H1 (cell line): ENCODE measurements at regions not wholly inside any gene's neighbourhood (a gene's known extent, or its start where the extent isn't known, plus 50 kb on each side); places are given as distances from the start of the nearest gene placed in this dataset.

Source experiments
- CEBPB ChIP-seq: IDR thresholded peaks from 2 replicates; pipeline ENCODE4 v1.6.1; 2012; ENCODE audit warnings: low read depth, low read length
- JUN ChIP-seq: IDR thresholded peaks from 2 replicates; pipeline ENCODE4 v1.6.1; 2011; ENCODE audit warnings: low read depth, mild to moderate bottlenecking, improper control_type of control experiment, low read length
- RNF2 ChIP-seq: fragments of 200-900, 300-1000 bp; sonication (generic); IDR thresholded peaks from 2 replicates; pipeline ENCODE4 v1.7.1; 2016; ENCODE audit warnings: borderline replicate concordance, low read depth, mild to moderate bottlenecking, antibody characterized with exemption, low read length; ENCODE audit not compliant: poor library complexity, severe bottlenecking; ENCODE audit errors: missing control alignments
- SIRT6 ChIP-seq: IDR thresholded peaks from one replicate; pipeline ENCODE4 v1.7.1; 2012; ENCODE audit warnings: low read length, inconsistent platforms
- TF ChIP-seq, protein P1 (sequence below): fragments of 300-600 bp; sonication (generic); IDR thresholded peaks from 2 replicates; pipeline ENCODE4 v1.7.1; 2012; ENCODE audit warnings: low read length, moderate library complexity, mild to moderate bottlenecking, inconsistent platforms; ENCODE audit not compliant: insufficient replicate concordance
- TF ChIP-seq, protein P2 (sequence below): IDR thresholded peaks from 2 replicates; pipeline ENCODE4 v1.6.1; 2012; ENCODE audit warnings: inconsistent platforms

DNA sequence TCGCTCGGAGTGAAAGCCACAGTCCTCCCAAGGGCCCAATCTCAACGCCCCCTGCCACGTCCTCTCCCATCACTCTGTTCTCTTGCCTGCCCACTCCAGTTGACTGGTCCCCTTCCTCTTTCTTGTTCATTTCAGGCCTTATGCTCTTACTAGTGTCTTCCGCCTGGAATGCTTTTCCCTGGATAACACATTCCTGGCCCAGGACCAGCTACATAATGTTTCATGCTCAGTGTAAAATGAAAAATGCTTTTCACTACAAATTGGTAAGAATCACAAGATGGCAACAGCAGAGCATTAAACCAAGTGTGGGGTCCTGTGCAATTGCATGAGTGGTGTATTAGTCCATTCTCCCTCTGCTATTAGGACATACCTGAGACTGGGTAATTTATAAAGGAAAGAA lies 417.2 kb upstream of the KLHL29 start (continued):
- TF ChIP-seq, protein P1, sequence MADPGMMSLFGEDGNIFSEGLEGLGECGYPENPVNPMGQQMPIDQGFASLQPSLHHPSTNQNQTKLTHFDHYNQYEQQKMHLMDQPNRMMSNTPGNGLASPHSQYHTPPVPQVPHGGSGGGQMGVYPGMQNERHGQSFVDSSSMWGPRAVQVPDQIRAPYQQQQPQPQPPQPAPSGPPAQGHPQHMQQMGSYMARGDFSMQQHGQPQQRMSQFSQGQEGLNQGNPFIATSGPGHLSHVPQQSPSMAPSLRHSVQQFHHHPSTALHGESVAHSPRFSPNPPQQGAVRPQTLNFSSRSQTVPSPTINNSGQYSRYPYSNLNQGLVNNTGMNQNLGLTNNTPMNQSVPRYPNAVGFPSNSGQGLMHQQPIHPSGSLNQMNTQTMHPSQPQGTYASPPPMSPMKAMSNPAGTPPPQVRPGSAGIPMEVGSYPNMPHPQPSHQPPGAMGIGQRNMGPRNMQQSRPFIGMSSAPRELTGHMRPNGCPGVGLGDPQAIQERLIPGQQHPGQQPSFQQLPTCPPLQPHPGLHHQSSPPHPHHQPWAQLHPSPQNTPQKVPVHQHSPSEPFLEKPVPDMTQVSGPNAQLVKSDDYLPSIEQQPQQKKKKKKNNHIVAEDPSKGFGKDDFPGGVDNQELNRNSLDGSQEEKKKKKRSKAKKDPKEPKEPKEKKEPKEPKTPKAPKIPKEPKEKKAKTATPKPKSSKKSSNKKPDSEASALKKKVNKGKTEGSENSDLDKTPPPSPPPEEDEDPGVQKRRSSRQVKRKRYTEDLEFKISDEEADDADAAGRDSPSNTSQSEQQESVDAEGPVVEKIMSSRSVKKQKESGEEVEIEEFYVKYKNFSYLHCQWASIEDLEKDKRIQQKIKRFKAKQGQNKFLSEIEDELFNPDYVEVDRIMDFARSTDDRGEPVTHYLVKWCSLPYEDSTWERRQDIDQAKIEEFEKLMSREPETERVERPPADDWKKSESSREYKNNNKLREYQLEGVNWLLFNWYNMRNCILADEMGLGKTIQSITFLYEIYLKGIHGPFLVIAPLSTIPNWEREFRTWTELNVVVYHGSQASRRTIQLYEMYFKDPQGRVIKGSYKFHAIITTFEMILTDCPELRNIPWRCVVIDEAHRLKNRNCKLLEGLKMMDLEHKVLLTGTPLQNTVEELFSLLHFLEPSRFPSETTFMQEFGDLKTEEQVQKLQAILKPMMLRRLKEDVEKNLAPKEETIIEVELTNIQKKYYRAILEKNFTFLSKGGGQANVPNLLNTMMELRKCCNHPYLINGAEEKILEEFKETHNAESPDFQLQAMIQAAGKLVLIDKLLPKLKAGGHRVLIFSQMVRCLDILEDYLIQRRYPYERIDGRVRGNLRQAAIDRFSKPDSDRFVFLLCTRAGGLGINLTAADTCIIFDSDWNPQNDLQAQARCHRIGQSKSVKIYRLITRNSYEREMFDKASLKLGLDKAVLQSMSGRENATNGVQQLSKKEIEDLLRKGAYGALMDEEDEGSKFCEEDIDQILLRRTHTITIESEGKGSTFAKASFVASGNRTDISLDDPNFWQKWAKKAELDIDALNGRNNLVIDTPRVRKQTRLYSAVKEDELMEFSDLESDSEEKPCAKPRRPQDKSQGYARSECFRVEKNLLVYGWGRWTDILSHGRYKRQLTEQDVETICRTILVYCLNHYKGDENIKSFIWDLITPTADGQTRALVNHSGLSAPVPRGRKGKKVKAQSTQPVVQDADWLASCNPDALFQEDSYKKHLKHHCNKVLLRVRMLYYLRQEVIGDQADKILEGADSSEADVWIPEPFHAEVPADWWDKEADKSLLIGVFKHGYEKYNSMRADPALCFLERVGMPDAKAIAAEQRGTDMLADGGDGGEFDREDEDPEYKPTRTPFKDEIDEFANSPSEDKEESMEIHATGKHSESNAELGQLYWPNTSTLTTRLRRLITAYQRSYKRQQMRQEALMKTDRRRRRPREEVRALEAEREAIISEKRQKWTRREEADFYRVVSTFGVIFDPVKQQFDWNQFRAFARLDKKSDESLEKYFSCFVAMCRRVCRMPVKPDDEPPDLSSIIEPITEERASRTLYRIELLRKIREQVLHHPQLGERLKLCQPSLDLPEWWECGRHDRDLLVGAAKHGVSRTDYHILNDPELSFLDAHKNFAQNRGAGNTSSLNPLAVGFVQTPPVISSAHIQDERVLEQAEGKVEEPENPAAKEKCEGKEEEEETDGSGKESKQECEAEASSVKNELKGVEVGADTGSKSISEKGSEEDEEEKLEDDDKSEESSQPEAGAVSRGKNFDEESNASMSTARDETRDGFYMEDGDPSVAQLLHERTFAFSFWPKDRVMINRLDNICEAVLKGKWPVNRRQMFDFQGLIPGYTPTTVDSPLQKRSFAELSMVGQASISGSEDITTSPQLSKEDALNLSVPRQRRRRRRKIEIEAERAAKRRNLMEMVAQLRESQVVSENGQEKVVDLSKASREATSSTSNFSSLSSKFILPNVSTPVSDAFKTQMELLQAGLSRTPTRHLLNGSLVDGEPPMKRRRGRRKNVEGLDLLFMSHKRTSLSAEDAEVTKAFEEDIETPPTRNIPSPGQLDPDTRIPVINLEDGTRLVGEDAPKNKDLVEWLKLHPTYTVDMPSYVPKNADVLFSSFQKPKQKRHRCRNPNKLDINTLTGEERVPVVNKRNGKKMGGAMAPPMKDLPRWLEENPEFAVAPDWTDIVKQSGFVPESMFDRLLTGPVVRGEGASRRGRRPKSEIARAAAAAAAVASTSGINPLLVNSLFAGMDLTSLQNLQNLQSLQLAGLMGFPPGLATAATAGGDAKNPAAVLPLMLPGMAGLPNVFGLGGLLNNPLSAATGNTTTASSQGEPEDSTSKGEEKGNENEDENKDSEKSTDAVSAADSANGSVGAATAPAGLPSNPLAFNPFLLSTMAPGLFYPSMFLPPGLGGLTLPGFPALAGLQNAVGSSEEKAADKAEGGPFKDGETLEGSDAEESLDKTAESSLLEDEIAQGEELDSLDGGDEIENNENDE, result no peak
- no peak for TF ChIP-seq RNF2
- TF ChIP-seq, protein P2, sequence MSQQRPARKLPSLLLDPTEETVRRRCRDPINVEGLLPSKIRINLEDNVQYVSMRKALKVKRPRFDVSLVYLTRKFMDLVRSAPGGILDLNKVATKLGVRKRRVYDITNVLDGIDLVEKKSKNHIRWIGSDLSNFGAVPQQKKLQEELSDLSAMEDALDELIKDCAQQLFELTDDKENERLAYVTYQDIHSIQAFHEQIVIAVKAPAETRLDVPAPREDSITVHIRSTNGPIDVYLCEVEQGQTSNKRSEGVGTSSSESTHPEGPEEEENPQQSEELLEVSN, result no peak
- TF ChIP-seq CEBPB, result no peak
- TF ChIP-seq SIRT6, result no peak
- TF ChIP-seq JUN, result no peak
